Immature natural killer cell (primary cell): ENCODE measurements at regions not wholly inside any gene's neighbourhood (a gene's known extent, or its start where the extent isn't known, plus 50 kb on each side); places are given as distances from the start of the nearest gene placed in this dataset.

Source experiments
- DNase-seq, 3 donors: peaks; one replicate each; pipeline ENCODE4 v3.0.0; 2022; ENCODE audit warnings: mixed read lengths in 1 of 3
- H3K27ac Mint-ChIP-seq, 6 donors: one replicate each; pipeline ENCODE4 v1.8.0; 2020; ENCODE audit warnings: mixed read lengths in 6 of 6, mild to moderate bottlenecking in 5 of 6, inconsistent platforms in 4 of 6, moderate library complexity in 3 of 6
- H3K27me3 Mint-ChIP-seq, 3 donors: one replicate each; pipeline ENCODE4 v1.8.0; 2020 to 2021; ENCODE audit warnings: low read depth in 3 of 3, mild to moderate bottlenecking in 3 of 3, mixed read lengths in 3 of 3, moderate library complexity in 3 of 3, inconsistent platforms in 1 of 3
- H3K36me3 Mint-ChIP-seq, 3 donors: one replicate each; pipeline ENCODE4 v1.8.0; 2020; ENCODE audit warnings: mixed read lengths in 3 of 3, inconsistent platforms in 2 of 3, mild to moderate bottlenecking in 2 of 3
- H3K4me1 Mint-ChIP-seq, 2 donors: one replicate each; pipeline ENCODE4 v1.8.0; 2020; ENCODE audit warnings: inconsistent platforms in 2 of 2, mild to moderate bottlenecking in 2 of 2, mixed read lengths in 2 of 2, moderate library complexity in 1 of 2
- H3K4me3 Mint-ChIP-seq, 5 donors: one replicate each; pipeline ENCODE4 v1.8.0; 2020; ENCODE audit warnings: mild to moderate bottlenecking in 5 of 5, mixed read lengths in 5 of 5, inconsistent platforms in 3 of 5, moderate library complexity in 3 of 5
- H3K9me3 Mint-ChIP-seq, 6 donors: one replicate each; pipeline ENCODE4 v1.8.0; 2020; ENCODE audit warnings: mild to moderate bottlenecking in 6 of 6, mixed read lengths in 6 of 6, inconsistent platforms in 4 of 6, moderate library complexity in 3 of 6

DNA sequence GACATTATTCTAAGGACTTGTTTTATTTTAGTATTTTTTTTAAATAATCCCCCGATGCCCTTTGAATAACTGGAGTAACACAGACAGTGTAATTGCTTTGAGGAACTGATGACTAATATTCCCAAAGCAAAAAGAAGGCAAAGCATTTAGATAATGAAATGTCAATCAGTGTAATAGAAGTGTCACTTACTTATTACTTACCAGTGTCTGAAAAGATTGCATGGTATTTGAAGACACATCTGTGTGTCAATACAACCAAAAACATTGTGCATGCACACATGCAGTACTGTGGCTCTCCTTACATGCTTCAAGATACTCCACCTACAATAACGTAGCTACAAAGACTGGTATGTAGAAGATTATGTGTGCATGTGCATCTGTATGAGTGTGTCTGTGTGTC lies 264.0 kb upstream of the ANO5 start:
- Mint-ChIP-seq H3K27ac (no peak overlapping the region), H3K27me3 (peaks cover 0 to 2% (median 0%) of the 10 kb centered on the region in 3 donors), H3K9me3 (peaks cover 4 to 28% (median 12%) of the 10 kb centered on the region in 6 donors), H3K4me1 (no peaks in the 10 kb centered on the region), H3K4me3 (no peak overlapping the region), H3K36me3 (no peaks in the 10 kb centered on the region)
- no peak for DNase-seq

DNA sequence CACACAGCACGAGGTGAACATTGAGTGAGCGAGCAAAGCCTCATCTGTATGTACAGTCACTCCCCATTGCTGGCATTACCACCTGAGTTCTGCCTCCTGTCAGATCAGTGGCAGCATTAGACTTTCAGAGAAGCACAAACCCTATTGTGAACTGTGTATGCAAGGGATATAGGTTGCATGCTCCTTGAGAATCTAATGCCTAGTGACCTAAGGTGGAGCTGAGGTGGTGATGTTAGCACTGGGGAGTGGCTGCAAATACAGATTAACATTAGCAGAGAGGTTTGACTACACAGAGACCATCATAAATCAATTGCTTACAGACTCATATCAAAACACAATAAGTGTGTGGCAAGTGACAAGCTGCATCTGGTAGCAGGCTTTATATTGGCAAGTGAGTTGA lies 262.5 kb upstream of the ANO5 start:
- H3K4me3 Mint-ChIP-seq: no peak overlapping the region

DNA sequence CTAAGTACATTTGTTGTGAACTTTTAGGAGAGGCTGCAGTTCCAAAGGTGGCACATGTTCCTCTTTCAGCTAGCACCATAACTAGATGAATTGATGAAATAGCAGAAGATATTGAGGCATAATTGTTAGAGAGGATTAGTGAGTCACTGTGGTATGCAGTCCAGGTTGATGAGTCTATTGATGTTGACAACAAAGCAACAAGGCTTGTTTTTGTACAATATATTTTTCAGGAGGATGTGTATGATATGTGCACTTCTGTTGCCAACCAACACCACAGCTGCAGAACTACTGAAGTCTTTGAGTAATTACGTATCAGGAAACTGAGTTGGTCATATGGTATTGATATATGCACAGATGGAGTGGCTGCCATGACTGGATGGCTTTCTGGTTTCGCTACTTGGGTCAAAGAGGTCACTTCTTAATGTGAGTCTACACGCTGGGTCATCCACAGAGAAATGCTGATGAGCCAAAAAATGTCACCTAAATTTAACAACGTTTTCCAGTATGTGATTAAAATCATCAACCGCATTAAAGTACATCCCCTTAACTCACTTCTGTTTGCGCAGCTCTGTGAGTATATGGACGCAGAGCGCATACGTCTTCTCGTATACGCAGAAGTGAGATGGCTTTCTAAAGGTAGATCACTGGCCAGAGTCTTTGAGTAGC lies 261.3 kb upstream of the ANO5 start:
- no peak for DNase-seq
- no peak overlapping the region for H3K4me3 Mint-ChIP-seq
- peaks cover 1 to 31% (median 10%) of the 10 kb centered on the region in 6 donors for H3K9me3 Mint-ChIP-seq
- H3K36me3 Mint-ChIP-seq: no peaks in the 10 kb centered on the region
- no peak overlapping the region for H3K27ac Mint-ChIP-seq
- no peaks in the 10 kb centered on the region for H3K4me1 Mint-ChIP-seq
- H3K27me3 Mint-ChIP-seq: peaks cover 0 to 2% (median 0%) of the 10 kb centered on the region in 3 donors

More for the DNA sequence above, 262.5 kb upstream of the ANO5 start:
- no peaks in the 10 kb centered on the region for H3K36me3 Mint-ChIP-seq
- DNase-seq: no peak
- no peaks in the 10 kb centered on the region for H3K4me1 Mint-ChIP-seq
- no peak overlapping the region for H3K27ac Mint-ChIP-seq
- peaks cover 0 to 2% (median 0%) of the 10 kb centered on the region in 3 donors for H3K27me3 Mint-ChIP-seq
- peaks cover 1 to 24% (median 12%) of the 10 kb centered on the region in 6 donors for H3K9me3 Mint-ChIP-seq

DNA sequence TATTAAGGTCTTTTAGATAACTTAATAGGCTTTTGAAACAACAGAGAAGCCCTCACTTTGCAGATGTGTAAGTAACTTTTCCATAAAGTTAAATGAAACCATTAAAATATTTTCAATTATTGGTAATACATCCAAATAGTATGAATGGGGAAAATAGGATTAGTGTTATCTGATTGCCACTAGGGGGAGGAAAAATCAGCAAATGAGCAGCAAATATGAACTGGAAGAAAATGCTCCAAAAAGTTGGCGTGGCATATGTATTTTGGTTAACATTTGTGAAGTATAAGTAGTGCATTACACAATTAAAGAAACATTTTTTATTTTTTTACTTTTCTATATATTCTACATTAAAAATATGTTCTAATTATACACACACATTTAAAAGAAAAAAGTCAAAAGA lies 259.8 kb upstream of the ANO5 start:
- Mint-ChIP-seq H3K4me3 (no peak overlapping the region), H3K36me3 (no peaks in the 10 kb centered on the region), H3K4me1 (no peaks in the 10 kb centered on the region), H3K27ac (no peak overlapping the region), H3K27me3 (peaks cover 0 to 2% (median 0%) of the 10 kb centered on the region in 3 donors), H3K9me3 (peaks cover 1 to 35% (median 6%) of the 10 kb centered on the region in 6 donors)
- DNase-seq: no peak

DNA sequence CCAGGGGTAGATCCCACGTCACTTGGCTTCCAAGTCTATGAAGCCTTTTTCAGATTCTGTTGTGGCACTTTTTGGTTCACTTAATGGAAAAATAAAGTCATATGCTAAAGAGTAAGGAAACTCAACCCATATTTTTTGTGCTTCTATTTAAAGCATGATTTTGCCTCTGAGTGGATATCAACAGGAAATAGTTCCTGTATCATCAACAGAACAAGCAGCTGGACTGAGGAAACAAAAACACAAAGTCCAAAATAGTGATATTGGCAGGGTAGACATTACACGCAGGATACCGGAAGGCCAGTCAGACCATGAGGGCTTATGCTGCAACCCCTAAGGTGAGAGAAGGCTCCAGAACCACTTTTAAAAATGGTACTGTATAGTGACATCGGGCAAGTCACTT lies 248.3 kb upstream of the ANO5 start:
- no peaks in the 10 kb centered on the region for H3K27me3 Mint-ChIP-seq
- no peaks in the 10 kb centered on the region for H3K4me1 Mint-ChIP-seq
- no peaks in the 10 kb centered on the region for H3K36me3 Mint-ChIP-seq
- no peak for DNase-seq
- H3K9me3 Mint-ChIP-seq: peaks cover 0 to 25% (median 9%) of the 10 kb centered on the region in 6 donors
- no peak overlapping the region for H3K27ac Mint-ChIP-seq
- no peak overlapping the region for H3K4me3 Mint-ChIP-seq

DNA sequence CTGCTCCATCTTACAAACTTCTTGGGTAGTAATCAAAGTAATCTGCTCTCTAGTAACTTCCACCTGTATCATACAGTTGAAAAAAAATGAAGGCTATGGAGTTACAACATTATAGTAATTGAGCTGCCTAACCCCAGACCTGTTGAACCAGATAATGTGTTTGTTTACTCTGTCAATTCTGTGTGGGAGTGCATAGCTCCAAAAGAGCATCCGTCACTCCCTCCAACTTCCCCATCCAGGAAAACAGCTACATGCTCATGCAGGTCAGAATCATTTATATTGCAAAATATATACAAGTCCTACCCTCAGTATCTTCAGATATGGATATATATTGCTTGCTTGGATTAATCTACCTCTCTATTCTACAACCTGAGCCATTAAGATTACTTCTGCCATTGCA lies 244.0 kb upstream of the ANO5 start:
- Mint-ChIP-seq H3K4me3 (no peak overlapping the region), H3K27me3 (no peaks in the 10 kb centered on the region), H3K4me1 (no peaks in the 10 kb centered on the region), H3K27ac (no peak overlapping the region), H3K9me3 (peaks cover 0 to 16% (median 14%) of the 10 kb centered on the region in 6 donors), H3K36me3 (no peaks in the 10 kb centered on the region)
- no peak for DNase-seq

DNA sequence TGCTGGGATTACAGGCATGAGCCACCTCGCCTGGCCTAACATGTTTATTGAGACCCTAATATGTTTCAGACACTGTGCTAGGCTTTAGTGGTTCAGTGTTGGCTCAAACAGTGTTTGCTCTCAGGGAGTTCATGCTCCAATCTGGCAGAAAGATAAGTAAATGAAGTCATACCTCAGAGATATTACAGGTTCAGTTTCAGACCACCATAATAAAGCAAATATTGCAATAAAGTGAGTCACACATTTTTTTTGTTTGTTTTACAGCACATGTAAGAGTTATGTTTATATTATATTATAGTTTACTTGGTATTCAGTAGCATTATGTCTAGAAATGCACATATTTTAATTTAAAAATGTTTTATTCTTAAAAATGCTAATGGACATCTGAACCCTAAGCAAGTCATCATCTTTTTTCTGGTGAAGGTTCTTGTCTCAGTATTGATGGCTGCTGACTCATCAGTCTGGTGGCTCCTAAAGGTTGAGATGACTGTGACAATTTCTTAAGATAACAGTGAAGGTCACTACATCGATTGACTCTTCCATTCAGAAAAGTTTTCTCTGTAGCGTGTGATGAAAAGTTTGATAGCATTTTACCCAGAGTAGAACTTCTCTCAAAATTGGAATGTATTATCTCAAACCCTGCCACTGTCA lies 243.0 kb upstream of the ANO5 start:
- Mint-ChIP-seq H3K9me3 (peaks cover 0 to 21% (median 13%) of the 10 kb centered on the region in 6 donors), H3K27ac (no peak overlapping the region), H3K4me1 (no peaks in the 10 kb centered on the region), H3K36me3 (no peaks in the 10 kb centered on the region), H3K4me3 (no peak overlapping the region), H3K27me3 (no peaks in the 10 kb centered on the region)
- no peak for DNase-seq

DNA sequence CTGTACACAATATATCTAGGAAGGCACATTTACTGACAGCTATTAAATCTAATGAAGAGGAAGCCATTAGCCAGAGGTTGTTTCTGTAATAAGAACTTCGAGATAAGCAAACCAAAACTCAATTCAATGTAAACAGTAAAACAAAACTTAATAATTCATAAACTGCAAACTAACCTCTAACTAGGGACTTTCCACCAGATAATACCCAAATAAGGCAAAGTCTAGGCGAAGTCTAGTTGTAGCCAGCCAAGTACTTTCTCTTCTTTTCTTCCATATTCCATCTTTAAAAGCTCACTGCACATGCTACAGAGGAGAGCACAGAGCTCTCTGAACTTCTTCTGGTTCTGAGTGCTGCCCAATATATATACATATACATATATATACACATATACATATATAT lies 229.9 kb upstream of the ANO5 start:
- H3K27ac Mint-ChIP-seq: no peak overlapping the region
- no peaks in the 10 kb centered on the region for H3K4me1 Mint-ChIP-seq
- no peak overlapping the region for H3K4me3 Mint-ChIP-seq
- H3K9me3 Mint-ChIP-seq: peaks cover 2 to 26% (median 5%) of the 10 kb centered on the region in 6 donors
- no peak for DNase-seq
- no peaks in the 10 kb centered on the region for H3K36me3 Mint-ChIP-seq
- no peaks in the 10 kb centered on the region for H3K27me3 Mint-ChIP-seq

DNA sequence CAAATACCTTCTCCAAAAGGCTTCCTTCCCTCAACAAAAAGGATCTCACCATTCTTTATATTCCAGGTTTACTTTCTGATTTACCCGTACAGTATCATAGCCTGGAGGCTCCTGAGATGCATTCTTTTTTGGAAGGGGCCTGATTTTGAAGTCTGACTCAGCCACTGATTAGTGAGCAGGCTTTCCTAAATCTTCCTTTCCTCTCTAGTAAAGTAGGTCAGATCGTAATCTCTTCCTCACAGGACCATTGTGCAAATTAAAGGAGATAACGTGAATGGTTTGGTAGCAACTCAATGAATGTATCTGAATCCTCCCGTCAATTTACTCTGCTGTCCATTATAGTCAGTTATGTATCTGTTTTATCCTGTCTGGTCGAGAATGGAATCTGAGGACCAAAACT lies 227.7 kb upstream of the ANO5 start:
- no peaks in the 10 kb centered on the region for H3K4me1 Mint-ChIP-seq
- no peak overlapping the region for H3K27ac Mint-ChIP-seq
- H3K9me3 Mint-ChIP-seq: peaks cover 3 to 29% (median 8%) of the 10 kb centered on the region in 6 donors
- no peak for DNase-seq
- H3K4me3 Mint-ChIP-seq: no peak overlapping the region
- no peaks in the 10 kb centered on the region for H3K27me3 Mint-ChIP-seq
- H3K36me3 Mint-ChIP-seq: no peaks in the 10 kb centered on the region

DNA sequence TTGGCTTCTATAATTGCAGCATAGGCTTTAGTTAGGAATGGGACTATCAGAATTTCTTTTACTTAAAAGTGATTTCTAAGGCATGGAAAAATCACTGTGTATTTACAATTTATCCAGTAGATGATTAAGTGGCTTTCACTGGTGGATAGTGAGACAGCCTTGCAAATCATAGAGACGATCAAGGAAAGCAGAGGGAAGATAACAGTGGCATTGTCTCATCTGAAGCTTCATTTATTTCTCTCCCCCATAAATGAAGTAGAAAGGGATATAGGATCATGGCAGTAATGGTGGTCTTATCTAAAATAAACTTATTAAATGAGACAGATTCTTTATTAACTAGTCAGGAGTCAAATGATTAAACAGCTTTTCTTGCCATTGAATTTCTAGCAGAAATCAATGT lies 224.2 kb upstream of the ANO5 start:
- Mint-ChIP-seq H3K27me3 (no peaks in the 10 kb centered on the region), H3K9me3 (peaks cover 2 to 32% (median 6%) of the 10 kb centered on the region in 6 donors), H3K36me3 (no peaks in the 10 kb centered on the region), H3K4me1 (no peaks in the 10 kb centered on the region), H3K27ac (no peak overlapping the region), H3K4me3 (no peak overlapping the region)
- no peak for DNase-seq

DNA sequence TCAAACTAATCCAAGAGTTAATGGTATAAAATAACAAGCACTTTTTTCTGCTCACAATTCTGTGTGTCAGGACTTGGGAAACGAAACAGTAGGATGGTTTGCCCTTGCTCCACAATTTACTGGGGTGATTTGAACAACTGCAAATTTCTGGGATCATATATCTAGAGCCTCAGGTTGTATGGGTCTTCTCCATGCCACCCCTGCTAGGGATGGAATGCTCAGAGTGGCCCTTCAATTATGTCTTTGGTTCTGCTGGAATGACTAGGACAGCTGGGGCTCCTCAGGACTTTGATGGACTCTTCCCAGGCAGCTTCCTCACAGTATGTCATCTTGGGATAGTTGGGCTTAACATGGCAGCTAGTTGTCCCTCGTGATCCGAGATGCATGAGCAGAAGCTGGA lies 223.0 kb upstream of the ANO5 start:
- Mint-ChIP-seq H3K36me3 (no peaks in the 10 kb centered on the region), H3K27ac (no peak overlapping the region), H3K4me1 (no peaks in the 10 kb centered on the region), H3K27me3 (peaks cover 0 to 2% (median 0%) of the 10 kb centered on the region in 3 donors), H3K4me3 (no peak overlapping the region), H3K9me3 (peaks cover 1 to 37% (median 5%) of the 10 kb centered on the region in 6 donors)
- DNase-seq: no peak

DNA sequence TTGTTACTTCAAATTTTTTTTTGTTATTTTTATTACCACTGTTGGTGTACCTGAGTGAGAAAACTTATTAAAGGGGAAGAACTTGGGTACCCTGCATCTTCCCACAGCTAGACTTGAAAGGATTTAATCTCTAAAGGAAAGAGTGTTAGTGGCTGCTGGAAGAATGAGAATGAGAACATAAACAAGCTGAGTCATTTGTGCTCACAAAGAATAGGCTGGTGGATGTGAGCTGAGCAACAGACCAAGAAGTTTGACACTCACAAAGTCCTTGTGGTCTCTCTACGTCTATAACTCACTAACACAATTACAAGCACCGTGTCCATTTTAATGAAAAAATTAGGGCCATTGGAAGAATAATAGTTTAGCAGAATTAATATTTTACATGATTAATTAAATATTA lies 217.6 kb upstream of the ANO5 start:
- Mint-ChIP-seq H3K27ac (no peak overlapping the region), H3K9me3 (peaks cover 6 to 53% (median 8%) of the 10 kb centered on the region in 6 donors), H3K27me3 (peaks cover 0 to 2% (median 0%) of the 10 kb centered on the region in 3 donors), H3K4me1 (no peaks in the 10 kb centered on the region), H3K4me3 (no peak overlapping the region), H3K36me3 (no peaks in the 10 kb centered on the region)
- no peak for DNase-seq

DNA sequence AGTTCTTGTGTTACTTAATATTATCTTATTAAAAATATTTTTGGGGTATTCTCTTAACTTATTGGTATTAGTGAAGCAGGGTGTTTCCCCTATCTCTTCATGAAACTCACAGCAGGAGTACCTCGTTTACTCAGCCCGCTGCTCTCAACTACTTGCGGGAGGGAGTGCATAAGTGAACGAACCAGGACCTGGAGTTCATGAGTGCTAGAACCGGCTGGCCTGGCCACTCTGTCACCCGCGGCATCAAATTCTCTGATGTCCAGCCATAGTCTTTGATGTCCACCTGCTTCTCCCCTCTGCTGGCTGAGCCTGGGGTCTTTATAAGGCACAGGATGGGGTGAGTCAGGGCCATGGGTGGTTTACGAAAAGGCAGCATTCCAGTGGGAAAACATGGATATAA lies 216.7 kb upstream of the ANO5 start:
- Mint-ChIP-seq H3K36me3 (no peaks in the 10 kb centered on the region), H3K4me3 (no peak overlapping the region), H3K27ac (no peak overlapping the region), H3K4me1 (no peaks in the 10 kb centered on the region), H3K27me3 (peaks cover 0 to 2% (median 0%) of the 10 kb centered on the region in 3 donors), H3K9me3 (peaks cover 4 to 53% (median 6%) of the 10 kb centered on the region in 6 donors)
- no peak for DNase-seq

DNA sequence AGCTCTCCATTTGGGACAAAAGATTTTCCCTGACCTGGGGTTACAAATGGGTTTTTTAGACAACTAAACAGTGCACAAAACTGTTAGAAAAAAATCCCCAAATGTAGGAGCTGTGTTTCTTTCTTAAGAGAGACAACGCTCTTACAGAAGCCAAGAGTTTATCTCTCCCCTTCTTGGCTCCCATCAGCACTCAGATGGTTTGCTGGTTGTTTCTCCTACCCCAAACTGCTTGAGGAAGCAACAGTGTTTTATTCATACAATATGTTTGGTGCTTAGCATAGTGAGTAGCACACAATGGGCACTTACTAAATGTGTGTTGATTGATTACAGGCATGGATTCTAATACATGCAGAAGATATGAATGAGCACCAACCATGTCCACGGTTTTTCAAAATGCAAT lies 209.5 kb upstream of the ANO5 start:
- H3K36me3 Mint-ChIP-seq: no peaks in the 10 kb centered on the region
- peaks cover 0 to 21% (median 9%) of the 10 kb centered on the region in 6 donors for H3K9me3 Mint-ChIP-seq
- H3K4me3 Mint-ChIP-seq: no peak overlapping the region
- no peak overlapping the region for H3K27ac Mint-ChIP-seq
- no peaks in the 10 kb centered on the region for H3K4me1 Mint-ChIP-seq
- no peaks in the 10 kb centered on the region for H3K27me3 Mint-ChIP-seq
- DNase-seq: no peak

DNA sequence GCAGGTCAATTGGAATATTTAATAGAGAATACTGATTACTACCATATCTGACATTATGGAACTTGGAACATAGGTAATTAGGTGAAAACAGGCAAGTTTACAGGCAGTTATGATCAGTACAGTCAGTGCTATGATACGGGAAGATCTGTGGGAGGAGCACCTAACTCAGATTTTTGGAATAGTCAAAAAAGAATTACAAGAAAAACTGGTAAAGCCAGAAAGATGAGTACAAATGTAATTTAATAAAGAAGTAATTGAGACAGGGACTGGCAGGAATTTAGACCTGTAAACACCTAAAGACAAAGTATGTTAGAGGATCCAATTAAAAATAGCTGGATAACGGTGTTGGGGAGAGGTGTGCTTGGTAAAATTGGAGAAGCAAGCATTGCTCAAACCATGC lies 206.5 kb upstream of the ANO5 start:
- H3K4me1 Mint-ChIP-seq: no peaks in the 10 kb centered on the region
- H3K27ac Mint-ChIP-seq: no peak overlapping the region
- H3K27me3 Mint-ChIP-seq: no peaks in the 10 kb centered on the region
- H3K36me3 Mint-ChIP-seq: no peaks in the 10 kb centered on the region
- peaks cover 0 to 26% (median 9%) of the 10 kb centered on the region in 6 donors for H3K9me3 Mint-ChIP-seq
- no peak for DNase-seq
- no peak overlapping the region for H3K4me3 Mint-ChIP-seq
